HL-60 (cell line): ENCODE measurements at regions not wholly inside any gene's neighbourhood (a gene's known extent, or its start where the extent isn't known, plus 50 kb on each side); places are given as distances from the start of the nearest gene placed in this dataset.

ENCODE experiments used
- POLR2AphosphoS5 ChIP-seq: IDR thresholded peaks from 2 replicates; pipeline ENCODE4 v1.6.1; 2012; ENCODE audit warnings: low read depth
- TF ChIP-seq, protein P1 (sequence below): IDR thresholded peaks from one replicate; pipeline ENCODE4 v1.5.1; 2011; ENCODE audit warnings: low read length, control low read depth, inconsistent platforms; ENCODE audit not compliant: insufficient read depth

DNA sequence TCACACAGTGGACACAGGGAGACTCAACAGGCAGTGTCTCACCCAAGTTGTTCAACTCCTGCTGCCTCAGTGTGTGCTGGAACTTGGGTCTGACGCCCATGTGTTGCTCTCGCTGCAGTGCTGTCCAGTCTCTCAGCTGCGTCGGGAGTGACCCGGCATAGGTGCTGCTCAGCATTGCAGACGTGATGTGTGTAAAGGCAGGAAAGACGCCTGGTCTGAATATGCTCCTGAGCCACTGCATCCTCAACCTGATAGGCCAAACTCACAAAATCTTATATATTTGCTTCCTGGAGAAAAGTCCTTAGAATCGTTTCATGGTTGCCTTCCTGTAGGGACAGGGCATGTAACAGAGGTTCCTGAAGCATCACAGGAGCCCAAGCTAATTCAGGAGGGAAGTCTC, 152.9 kb downstream of the INSIG2 start:
- TF ChIP-seq POLR2AphosphoS5: no peak
- TF ChIP-seq, protein P1, sequence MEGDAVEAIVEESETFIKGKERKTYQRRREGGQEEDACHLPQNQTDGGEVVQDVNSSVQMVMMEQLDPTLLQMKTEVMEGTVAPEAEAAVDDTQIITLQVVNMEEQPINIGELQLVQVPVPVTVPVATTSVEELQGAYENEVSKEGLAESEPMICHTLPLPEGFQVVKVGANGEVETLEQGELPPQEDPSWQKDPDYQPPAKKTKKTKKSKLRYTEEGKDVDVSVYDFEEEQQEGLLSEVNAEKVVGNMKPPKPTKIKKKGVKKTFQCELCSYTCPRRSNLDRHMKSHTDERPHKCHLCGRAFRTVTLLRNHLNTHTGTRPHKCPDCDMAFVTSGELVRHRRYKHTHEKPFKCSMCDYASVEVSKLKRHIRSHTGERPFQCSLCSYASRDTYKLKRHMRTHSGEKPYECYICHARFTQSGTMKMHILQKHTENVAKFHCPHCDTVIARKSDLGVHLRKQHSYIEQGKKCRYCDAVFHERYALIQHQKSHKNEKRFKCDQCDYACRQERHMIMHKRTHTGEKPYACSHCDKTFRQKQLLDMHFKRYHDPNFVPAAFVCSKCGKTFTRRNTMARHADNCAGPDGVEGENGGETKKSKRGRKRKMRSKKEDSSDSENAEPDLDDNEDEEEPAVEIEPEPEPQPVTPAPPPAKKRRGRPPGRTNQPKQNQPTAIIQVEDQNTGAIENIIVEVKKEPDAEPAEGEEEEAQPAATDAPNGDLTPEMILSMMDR: no peak
